Type B pancreatic cell (in vitro differentiated cells): ENCODE measurements at regions not wholly inside any gene's neighbourhood (a gene's known extent, or its start where the extent isn't known, plus 50 kb on each side); places are given as distances from the start of the nearest gene placed in this dataset.
"Not testable (repeated sequence)": the region's sequence is repeated elsewhere in the genome, so short reads cannot be mapped to it uniquely, and the experiment has no call there.

Source experiments
- DNase-seq: peaks from one replicate; pipeline ENCODE4 v3.0.0; 2021; ENCODE audit warnings: mixed read lengths; ENCODE audit not compliant: unreplicated experiment; ENCODE audit errors: extremely low spot score
- H3K27ac Mint-ChIP-seq: 2 replicates; pipeline ENCODE4 v1.8.0; 2021; ENCODE audit warnings: mild to moderate bottlenecking, mixed read lengths
- H3K27me3 Mint-ChIP-seq: 2 replicates; pipeline ENCODE4 v1.8.0; 2021; ENCODE audit warnings: mixed read lengths
- H3K36me3 Mint-ChIP-seq: 2 replicates; pipeline ENCODE4 v1.8.0; 2021; ENCODE audit warnings: mixed read lengths
- H3K4me1 Mint-ChIP-seq: one replicate; pipeline ENCODE4 v1.8.0; 2021; ENCODE audit warnings: mixed read lengths; ENCODE audit not compliant: unreplicated experiment
- H3K4me3 Mint-ChIP-seq: 2 replicates; pipeline ENCODE4 v1.8.0; 2021; ENCODE audit warnings: mild to moderate bottlenecking, mixed read lengths
- H3K9me3 Mint-ChIP-seq: 2 replicates; pipeline ENCODE4 v1.8.0; 2021; ENCODE audit warnings: mixed read lengths
- CTCF ChIP-seq: fragments of 200-600 bp; sonication (generic); conservative IDR thresholded peaks from 2 replicates; pipeline ENCODE4 v1.5.0; 2021; ENCODE audit warnings: antibody characterized with exemption, mild to moderate bottlenecking

- peaks cover 5% of the 10 kb centered on the region for H3K27me3 Mint-ChIP-seq
- H3K4me3 Mint-ChIP-seq, result no peak overlapping the region
- no peaks in the 10 kb centered on the region for H3K4me1 Mint-ChIP-seq
- DNase-seq, result no peak
- H3K27ac Mint-ChIP-seq, result no peak overlapping the region
- no peaks in the 10 kb centered on the region for H3K9me3 Mint-ChIP-seq
- TF ChIP-seq CTCF, result no peak
- no peaks in the 10 kb centered on the region for H3K36me3 Mint-ChIP-seq
Observed at GRCh38 chr6:85085875-85086274, 321.5 kb upstream of the TBX18 start.

GRCh38 chr6:85081102-85081501 is 316.7 kb upstream of the TBX18 start:
- no peak for TF ChIP-seq CTCF
- no peaks in the 10 kb centered on the region for H3K9me3 Mint-ChIP-seq
- H3K27me3 Mint-ChIP-seq, result peaks cover 5% of the 10 kb centered on the region
- no peak overlapping the region for H3K4me3 Mint-ChIP-seq
- no peak for DNase-seq
- H3K36me3 Mint-ChIP-seq, result no peaks in the 10 kb centered on the region
- H3K4me1 Mint-ChIP-seq, result no peaks in the 10 kb centered on the region
- no peak overlapping the region for H3K27ac Mint-ChIP-seq

- Mint-ChIP-seq H3K27me3 (peaks cover 5% of the 10 kb centered on the region), H3K9me3 (no peaks in the 10 kb centered on the region), H3K4me3 (no peak overlapping the region), H3K4me1 (no peaks in the 10 kb centered on the region), H3K36me3 (no peaks in the 10 kb centered on the region), H3K27ac (no peak overlapping the region)
- no peak for TF ChIP-seq CTCF
- no peak for DNase-seq
Observed at GRCh38 chr6:85079761-85080160, 315.4 kb upstream of the TBX18 start.

GRCh38 chr6:85078058-85078457 is 313.7 kb upstream of the TBX18 start:
- no peak for DNase-seq
- no peak for TF ChIP-seq CTCF
- no peak overlapping the region for H3K27ac Mint-ChIP-seq
- H3K4me1 Mint-ChIP-seq, result no peaks in the 10 kb centered on the region
- no peaks in the 10 kb centered on the region for H3K9me3 Mint-ChIP-seq
- no peaks in the 10 kb centered on the region for H3K36me3 Mint-ChIP-seq
- no peak overlapping the region for H3K4me3 Mint-ChIP-seq
- H3K27me3 Mint-ChIP-seq, result peaks cover 5% of the 10 kb centered on the region

- Mint-ChIP-seq H3K4me3 (no peak overlapping the region), H3K4me1 (no peaks in the 10 kb centered on the region), H3K27ac (no peak overlapping the region), H3K27me3 (peaks cover 5% of the 10 kb centered on the region), H3K36me3 (no peaks in the 10 kb centered on the region), H3K9me3 (no peaks in the 10 kb centered on the region)
- no peak for TF ChIP-seq CTCF
- DNase-seq, result no peak
Observed at GRCh38 chr6:85077098-85077497, 312.7 kb upstream of the TBX18 start.

- DNase-seq, H3K4me3 Mint-ChIP-seq, H3K36me3 Mint-ChIP-seq, H3K27ac Mint-ChIP-seq, H3K9me3 Mint-ChIP-seq, H3K4me1 Mint-ChIP-seq, H3K27me3 Mint-ChIP-seq: not testable (repeated sequence)
Observed at GRCh38 chr6:85071845-85072244, 307.4 kb upstream of the TBX18 start.
